GM19351 (cell line): ENCODE measurements at regions not wholly inside any gene's neighbourhood (a gene's known extent, or its start where the extent isn't known, plus 50 kb on each side); places are given as distances from the start of the nearest gene placed in this dataset.

Experiments
- ATAC-seq: cut with Tn5 transposase; IDR thresholded peaks from one replicate; pipeline ENCODE4 v1.9.1; 2021; ENCODE audit warnings: mild to moderate bottlenecking, moderate library complexity; ENCODE audit not compliant: unreplicated experiment

GRCh38 chr22:49721211-49721763 is 106.4 kb downstream of the BRD1 start:
- ATAC-seq = no peak

GRCh38 chr22:49720279-49720959 is 107.3 kb downstream of the BRD1 start:
- no peak for ATAC-seq

- no peak for ATAC-seq
These were observed 108.6 kb downstream of the BRD1 start for GRCh38 chr22:49719046-49719445.

GRCh38 chr22:49718396-49718795 is 109.3 kb downstream of the BRD1 start:
- ATAC-seq = no peak

- ATAC-seq = no peak
These were observed 110.3 kb downstream of the BRD1 start for GRCh38 chr22:49717322-49717919.

GRCh38 chr22:49716441-49716840 is 111.2 kb downstream of the BRD1 start:
- ATAC-seq = no peak

GRCh38 chr22:49715450-49715849 is 112.2 kb downstream of the BRD1 start:
- ATAC-seq = no peak

- ATAC-seq = no peak
These were observed 114.7 kb downstream of the BRD1 start for GRCh38 chr22:49713003-49713402.

- no peak for ATAC-seq
These were observed 115.4 kb downstream of the BRD1 start for GRCh38 chr22:49712195-49712791.

GRCh38 chr22:49710746-49711145 is 116.9 kb downstream of the BRD1 start:
- no peak for ATAC-seq

- ATAC-seq = no peak
These were observed 118.2 kb downstream of the BRD1 start for GRCh38 chr22:49709464-49709863.

- ATAC-seq = no peak
These were observed 121.7 kb downstream of the BRD1 start for GRCh38 chr22:49705972-49706352.

GRCh38 chr22:49705216-49705971 is 122.3 kb downstream of the BRD1 start:
- ATAC-seq = no peak

GRCh38 chr22:49704345-49705215 is 123.1 kb downstream of the BRD1 start:
- no peak for ATAC-seq

- ATAC-seq = no peak
These were observed 123.7 kb downstream of the BRD1 start for GRCh38 chr22:49703990-49704344.

- no peak for ATAC-seq
These were observed 124.2 kb downstream of the BRD1 start for GRCh38 chr22:49703505-49703904.

- no peak for ATAC-seq
These were observed 125.6 kb downstream of the BRD1 start for GRCh38 chr22:49702068-49702397.

GRCh38 chr22:49701380-49702067 is 126.1 kb downstream of the BRD1 start:
- no peak for ATAC-seq

- no peak for ATAC-seq
These were observed 127.7 kb downstream of the BRD1 start for GRCh38 chr22:49699928-49700498.

- ATAC-seq = no peak
These were observed 128.2 kb downstream of the BRD1 start for GRCh38 chr22:49699476-49699875.
